ENCODE measurements at regions not wholly inside any gene's neighbourhood (a gene's known extent, or its start where the extent isn't known, plus 50 kb on each side); places are given as distances from the start of the nearest gene placed in this dataset.

GRCh38 chrX:69365755-69366154, 138.4 kb upstream of the NALF2 start:
- intact Hi-C loops (cut with micrococcal nuclease; ENCODE audit: unreplicated experiment) = no loop called here
- H3K4me3 ChIP-seq = no peak overlapping the region
- SMC1A ChIA-PET (ENCODE audit: uncharacterized antibody, unreplicated experiment) = no interaction called here
- FAIRE-seq (no peak), DNase-seq (ENCODE audit: low read depth, low spot score) (no peak), ATAC-seq (no peak)
- H3K4me2 ChIP-seq (ENCODE audit: control insufficient read depth, insufficient read depth) = no peak overlapping the region
- CTCF ChIA-PET = no interaction called here
- no peaks in the 10 kb centered on the region for H3K79me2 ChIP-seq (ENCODE audit: control insufficient read depth, insufficient read depth, low read length)
- POLR2A ChIA-PET = no interaction called here
- H3K27me3 ChIP-seq (replicated peaks in 1 of 2; ENCODE audit: control insufficient read depth in 2 of 2, insufficient read depth in 2 of 2, low read length in 1 of 2) = no peaks in the 10 kb centered on the region
- no TSS peak for BruUV-seq (replicated peaks)
- no peak overlapping the region for H3K27ac ChIP-seq (ENCODE audit: control insufficient read depth, insufficient read depth)
- H3K9ac ChIP-seq (ENCODE audit: control insufficient read depth, insufficient read depth, low read length) = no peak overlapping the region
- no peaks in the 10 kb centered on the region for H3K9me3 ChIP-seq (replicated peaks; ENCODE audit: control insufficient read depth, insufficient read depth, low read length)
- H4K20me1 ChIP-seq (ENCODE audit: control insufficient read depth, insufficient read depth) = no peaks in the 10 kb centered on the region
- in situ Hi-C loops (cut with MboI) = no loop called here
- TF ChIP-seq HSF1 (IDR thresholded peaks at IDR 0.05; ENCODE audit: low read depth, low read length) (no peak), CEBPZ (IDR thresholded peaks at IDR 0.05; ENCODE audit: low read depth, low read length) (no peak), ATF2 (IDR thresholded peaks at IDR 0.05; ENCODE audit: low read length) (no peak), RELB (IDR thresholded peaks at IDR 0.05; ENCODE audit: low read depth) (no peak), BMI1 (IDR thresholded peaks at IDR 0.05; ENCODE audit: borderline replicate concordance) (no peak), BACH1 (IDR thresholded peaks at IDR 0.05; ENCODE audit: borderline replicate concordance) (no peak), PAX8 (IDR thresholded peaks at IDR 0.05) (no peak), HDAC6 (IDR thresholded peaks at IDR 0.05; ENCODE audit: unreplicated experiment) (no peak)
- no peaks in the 10 kb centered on the region for H3K36me3 ChIP-seq (ENCODE audit: control insufficient read depth in 2 of 2, insufficient read depth in 2 of 2, low read length in 1 of 2)
- no peak overlapping the region for H2AFZ ChIP-seq (ENCODE audit: control insufficient read depth, low read depth, low read length)
- H3K4me1 ChIP-seq (ENCODE audit: control insufficient read depth, insufficient read depth, low read length) = no peaks in the 10 kb centered on the region
- WGBS (ENCODE audit: insufficient coverage, insufficient replicate concordance, low lambda C conversion rate, missing lambda C conversion rate) = 60% methylated on average over 1 of the region's 1 CpG
- RAD21 ChIA-PET (ENCODE audit: unreplicated experiment) = no interaction called here
